ENCODE measurements at regions not wholly inside any gene's neighbourhood (a gene's known extent, or its start where the extent isn't known, plus 50 kb on each side); places are given as distances from the start of the nearest gene placed in this dataset.

DNA sequence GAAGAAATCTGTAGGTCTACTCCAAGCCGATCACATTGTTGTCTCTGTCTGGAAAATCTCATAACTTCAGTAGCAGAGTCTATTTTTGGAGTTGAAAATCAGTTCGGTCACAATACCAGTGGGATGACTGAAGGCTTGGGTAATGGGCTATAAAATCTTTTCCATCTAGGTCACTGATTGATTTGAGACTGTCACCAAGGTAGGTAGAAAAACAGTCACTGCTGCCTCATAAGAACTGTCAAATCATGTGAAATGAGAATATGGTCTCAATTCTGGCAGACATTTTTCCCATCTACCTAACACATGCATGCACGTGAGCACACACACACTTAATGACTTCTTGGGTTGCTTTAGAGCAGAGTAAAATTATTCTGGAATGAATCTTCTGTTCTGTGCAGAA, 1162.8 kb upstream of the CITED2 start:
- H3K4me3 ChIP-seq (ENCODE audit: low read depth, low read length): no peak overlapping the region
- TF ChIP-seq, protein P1, sequence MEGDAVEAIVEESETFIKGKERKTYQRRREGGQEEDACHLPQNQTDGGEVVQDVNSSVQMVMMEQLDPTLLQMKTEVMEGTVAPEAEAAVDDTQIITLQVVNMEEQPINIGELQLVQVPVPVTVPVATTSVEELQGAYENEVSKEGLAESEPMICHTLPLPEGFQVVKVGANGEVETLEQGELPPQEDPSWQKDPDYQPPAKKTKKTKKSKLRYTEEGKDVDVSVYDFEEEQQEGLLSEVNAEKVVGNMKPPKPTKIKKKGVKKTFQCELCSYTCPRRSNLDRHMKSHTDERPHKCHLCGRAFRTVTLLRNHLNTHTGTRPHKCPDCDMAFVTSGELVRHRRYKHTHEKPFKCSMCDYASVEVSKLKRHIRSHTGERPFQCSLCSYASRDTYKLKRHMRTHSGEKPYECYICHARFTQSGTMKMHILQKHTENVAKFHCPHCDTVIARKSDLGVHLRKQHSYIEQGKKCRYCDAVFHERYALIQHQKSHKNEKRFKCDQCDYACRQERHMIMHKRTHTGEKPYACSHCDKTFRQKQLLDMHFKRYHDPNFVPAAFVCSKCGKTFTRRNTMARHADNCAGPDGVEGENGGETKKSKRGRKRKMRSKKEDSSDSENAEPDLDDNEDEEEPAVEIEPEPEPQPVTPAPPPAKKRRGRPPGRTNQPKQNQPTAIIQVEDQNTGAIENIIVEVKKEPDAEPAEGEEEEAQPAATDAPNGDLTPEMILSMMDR (IDR thresholded peaks at IDR 0.05; ENCODE audit: low read depth, low read length, missing control alignments): no peak
- DNase-seq (ENCODE audit: low read depth): no peak
- in situ Hi-C loops (cut with HindIII; ENCODE audit: low sequenced_read_pairs): no loop called here

DNA sequence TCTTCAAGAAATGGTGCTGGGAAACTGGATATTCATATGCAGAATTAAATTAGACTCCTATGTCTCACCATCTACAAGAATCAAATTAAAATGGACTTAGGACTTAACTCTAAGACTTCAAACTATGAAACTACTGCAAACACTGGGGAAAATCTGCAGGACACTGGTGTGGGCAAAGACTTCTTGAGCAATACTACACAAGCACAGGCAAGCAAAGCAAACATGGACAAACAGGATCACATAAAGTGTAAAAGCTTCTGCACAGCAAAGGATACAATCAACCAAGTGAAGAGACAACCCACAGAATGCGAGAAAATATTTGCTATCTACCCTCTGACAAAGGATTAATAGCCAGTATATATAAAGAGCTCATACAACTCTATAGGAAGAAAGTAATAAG, 1161.1 kb upstream of the CITED2 start:
- DNase-seq (ENCODE audit: low read depth): no peak
- in situ Hi-C loops (cut with HindIII; ENCODE audit: low sequenced_read_pairs): no loop called here
- TF ChIP-seq, protein P1 (IDR thresholded peaks at IDR 0.05; ENCODE audit: low read depth, low read length, missing control alignments): no peak
- H3K4me3 ChIP-seq (ENCODE audit: low read depth, low read length): no peak overlapping the region

DNA sequence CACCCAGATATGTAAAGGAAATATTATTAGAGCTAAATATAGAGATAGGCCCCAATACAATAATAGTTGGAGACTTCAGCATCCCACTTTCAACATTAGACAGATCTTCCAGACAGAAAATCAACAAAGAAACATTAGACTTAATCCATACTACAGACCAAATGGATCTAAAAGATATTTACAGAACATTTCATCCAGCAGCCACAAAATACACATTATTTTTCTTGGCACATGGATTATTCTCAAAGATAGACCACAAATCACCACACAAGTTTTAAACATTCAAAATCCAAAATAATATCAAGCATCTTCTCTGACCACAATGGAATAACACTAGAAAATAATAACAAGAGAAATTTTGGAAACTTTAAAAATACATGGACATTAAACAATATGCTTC, 1159.1 kb upstream of the CITED2 start:
- in situ Hi-C loops (cut with HindIII; ENCODE audit: low sequenced_read_pairs): no loop called here
- H3K4me3 ChIP-seq (ENCODE audit: low read depth, low read length): no peak overlapping the region
- no peak for DNase-seq (ENCODE audit: low read depth)
- TF ChIP-seq, protein P1 (IDR thresholded peaks at IDR 0.05; ENCODE audit: low read depth, low read length, missing control alignments): no peak

DNA sequence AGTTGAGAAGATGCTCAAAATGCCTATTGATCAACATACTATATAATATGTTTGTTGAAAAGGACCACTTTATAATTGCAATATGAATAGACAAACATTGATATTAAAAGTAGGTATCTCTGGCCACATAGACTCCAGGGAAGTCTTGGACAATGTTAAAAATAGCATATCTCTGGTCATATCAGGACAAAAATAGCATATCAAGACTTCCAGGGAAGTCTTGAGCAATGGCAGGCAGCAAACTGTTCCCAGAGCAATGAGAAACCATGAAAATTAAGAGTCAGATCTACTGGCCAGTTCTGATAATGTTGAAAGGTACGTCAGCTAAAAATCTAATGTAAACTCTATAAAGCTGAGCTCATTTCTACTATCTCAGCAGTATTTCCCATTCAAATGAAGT, 1130.3 kb upstream of the CITED2 start:
- no peak for DNase-seq (ENCODE audit: low read depth)
- no peak overlapping the region for H3K4me3 ChIP-seq (ENCODE audit: low read depth, low read length)
- TF ChIP-seq, protein P1 (IDR thresholded peaks at IDR 0.05; ENCODE audit: low read depth, low read length, missing control alignments): no peak
- in situ Hi-C loops (cut with HindIII; ENCODE audit: low sequenced_read_pairs): no loop called here

DNA sequence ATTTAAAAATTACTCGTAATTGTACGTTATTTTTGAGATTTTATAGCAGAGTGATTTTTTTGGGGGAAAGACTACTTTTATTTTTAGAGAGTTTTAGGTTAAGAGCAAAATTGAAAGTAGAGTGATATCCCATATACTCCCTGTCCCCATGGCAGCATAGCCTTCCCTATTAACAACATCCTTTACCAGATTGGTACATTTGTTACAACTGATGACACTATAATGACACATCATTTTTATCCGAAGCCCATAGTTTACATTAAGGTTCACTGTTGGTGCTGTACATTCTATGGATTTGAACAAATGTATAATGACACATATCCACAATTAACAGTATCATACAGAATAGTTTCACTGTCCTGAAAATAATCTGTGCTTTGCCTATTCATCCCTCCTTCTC, 1126.4 kb upstream of the CITED2 start:
- no peak for DNase-seq (ENCODE audit: low read depth)
- H3K4me3 ChIP-seq (ENCODE audit: low read depth, low read length): no peak overlapping the region
- in situ Hi-C loops (cut with HindIII; ENCODE audit: low sequenced_read_pairs): no loop called here
- TF ChIP-seq, protein P1 (IDR thresholded peaks at IDR 0.05; ENCODE audit: low read depth, low read length, missing control alignments): no peak

DNA sequence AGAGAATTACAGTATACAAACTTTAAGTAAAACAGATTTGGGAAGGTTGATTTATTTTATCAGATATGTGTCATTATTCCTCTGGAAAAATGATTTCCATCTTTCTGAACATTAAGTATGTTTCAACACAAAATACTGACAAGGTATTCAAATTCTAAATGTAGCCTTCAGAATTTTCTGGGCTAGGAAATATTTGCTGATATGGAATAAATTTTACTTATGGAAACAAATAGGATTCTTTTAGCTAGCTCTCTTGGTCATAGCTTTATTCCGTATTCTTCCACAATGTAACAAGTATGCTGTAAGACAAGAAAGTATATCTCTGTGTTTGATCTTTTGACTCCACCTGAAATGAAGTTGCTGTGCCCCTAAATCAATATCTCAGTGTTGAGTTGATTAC, 1125.2 kb upstream of the CITED2 start:
- H3K4me3 ChIP-seq (ENCODE audit: low read depth, low read length): no peak overlapping the region
- DNase-seq (ENCODE audit: low read depth): no peak
- in situ Hi-C loops (cut with HindIII; ENCODE audit: low sequenced_read_pairs): no loop called here
- TF ChIP-seq, protein P1 (IDR thresholded peaks at IDR 0.05; ENCODE audit: low read depth, low read length, missing control alignments): no peak
